ENCODE measurements at regions not wholly inside any gene's neighbourhood (a gene's known extent, or its start where the extent isn't known, plus 50 kb on each side); places are given as distances from the start of the nearest gene placed in this dataset.
A peak's percentile ranks its signal among the peaks of the same experiment; 100 is the strongest.

- DNase-seq (ENCODE audit: low read depth) = no peak
Measured at GRCh38 chr3:124444075-124444474, 286.2 kb upstream of the UMPS start.

GRCh38 chr3:124444896-124445295 lies 285.4 kb upstream of the UMPS start:
- DNase-seq (ENCODE audit: low read depth) = no peak

DNA sequence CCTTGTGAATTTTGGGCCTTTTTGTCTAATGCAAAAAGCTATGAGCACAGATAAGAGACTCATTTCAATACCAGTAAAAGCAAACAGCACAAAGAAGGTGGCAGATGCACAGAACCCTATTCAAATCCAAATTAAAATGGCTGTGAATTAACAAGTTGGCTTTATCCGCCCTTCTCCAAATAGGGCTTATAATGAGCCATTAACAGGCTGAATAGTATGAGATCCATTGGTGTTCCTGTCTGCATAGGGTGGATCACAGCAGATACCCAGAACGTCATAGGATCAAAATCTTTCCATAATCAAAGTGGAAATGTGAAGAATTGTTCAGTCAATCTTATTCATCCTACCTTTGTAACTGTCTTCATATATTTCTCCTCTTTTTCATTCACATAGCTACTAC lies 282.4 kb upstream of the UMPS start:
- DNase-seq (ENCODE audit: low read depth) = no peak

DNA sequence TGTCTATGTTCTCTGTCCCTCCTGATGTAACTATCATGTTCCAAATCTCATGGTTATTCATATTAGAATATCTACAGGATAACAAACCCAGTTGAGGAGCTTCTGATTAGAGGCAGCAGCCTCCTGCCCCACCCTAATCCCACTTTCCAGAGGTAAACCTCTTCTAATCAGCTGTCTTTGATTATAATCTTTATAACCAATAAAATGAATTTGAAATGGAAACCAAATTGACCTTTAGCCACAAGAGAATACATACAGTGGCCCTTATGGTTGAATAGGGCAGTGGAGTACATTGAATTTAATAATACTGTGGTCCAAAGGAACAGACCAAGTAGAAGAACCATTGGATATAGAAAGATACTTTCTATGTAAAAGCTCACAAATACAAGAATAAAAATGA lies 281.3 kb upstream of the UMPS start:
- no peak for DNase-seq (ENCODE audit: low read depth)

DNA sequence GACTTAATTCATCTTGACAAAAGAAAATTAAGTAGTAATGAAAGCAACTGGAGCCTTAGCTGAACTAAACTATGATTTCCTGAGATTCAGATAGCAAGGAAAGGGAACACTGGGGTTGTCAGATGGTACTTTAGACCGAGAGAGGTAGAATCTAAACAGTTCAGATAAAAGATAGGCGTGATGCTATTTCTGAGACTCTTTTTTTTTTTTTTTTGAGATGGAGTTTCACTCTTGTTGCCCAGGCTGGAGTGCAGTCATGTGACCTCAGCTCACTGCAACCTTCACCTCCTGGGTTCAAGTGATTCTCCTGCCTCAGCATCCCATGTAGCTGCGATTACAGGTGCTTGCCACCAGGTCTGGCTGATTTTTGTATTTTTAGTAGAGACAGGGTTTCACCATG lies 279.9 kb upstream of the UMPS start:
- DNase-seq (ENCODE audit: low read depth) = no peak

DNA sequence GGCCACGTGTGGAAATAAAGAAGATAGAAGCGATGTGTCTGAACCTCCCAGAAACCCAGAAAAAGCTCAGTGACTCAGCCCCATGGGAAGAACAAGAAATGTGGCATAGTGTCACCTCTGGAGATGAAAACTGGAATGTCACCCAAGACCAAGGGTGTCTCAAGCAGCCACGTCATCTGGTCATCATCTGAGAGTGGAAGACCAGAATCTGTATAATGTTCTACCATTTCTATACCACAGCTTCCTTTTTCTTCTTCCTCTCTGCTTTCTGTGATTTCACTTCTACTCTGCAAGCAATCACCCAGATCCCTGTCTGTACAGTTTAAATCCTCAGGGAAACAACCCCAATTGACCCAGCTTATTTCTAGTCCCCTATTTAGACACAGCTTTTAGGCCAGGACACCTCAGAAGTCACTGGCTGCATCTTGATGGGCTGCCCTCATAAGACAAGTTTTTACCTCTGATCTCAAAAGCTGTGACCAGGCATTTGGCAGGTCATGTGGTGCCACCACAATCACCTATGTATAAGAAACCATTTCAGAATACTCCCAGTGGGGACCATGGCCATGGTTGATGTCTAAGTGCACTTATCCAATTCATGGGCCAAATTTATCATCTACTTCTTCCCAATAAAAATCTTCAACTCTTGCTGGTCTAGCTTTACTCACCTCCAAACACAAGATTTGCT lies 278.5 kb upstream of the UMPS start:
- DNase-seq (ENCODE audit: low read depth) = no peak

DNA sequence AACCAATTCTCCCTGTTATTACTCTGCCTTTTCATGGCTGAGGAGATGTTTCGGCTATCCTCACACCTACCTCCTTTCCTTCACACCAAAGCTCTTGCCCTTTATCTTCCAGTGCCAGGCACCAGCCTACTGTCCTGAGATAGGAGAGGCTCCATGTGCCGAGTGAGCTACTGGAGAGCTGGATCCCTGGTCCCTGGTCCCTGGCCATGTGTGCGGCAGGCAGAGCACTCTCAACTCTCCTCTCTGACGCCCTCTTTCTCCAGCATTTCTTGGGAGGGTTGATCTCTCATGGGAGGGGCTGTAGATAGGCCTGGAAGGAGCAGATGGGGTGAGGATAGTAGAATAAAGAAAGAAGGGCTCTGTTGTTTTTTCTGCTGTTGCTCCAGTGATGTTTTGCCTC lies 277.1 kb upstream of the UMPS start:
- DNase-seq (ENCODE audit: low read depth) = no peak

DNA sequence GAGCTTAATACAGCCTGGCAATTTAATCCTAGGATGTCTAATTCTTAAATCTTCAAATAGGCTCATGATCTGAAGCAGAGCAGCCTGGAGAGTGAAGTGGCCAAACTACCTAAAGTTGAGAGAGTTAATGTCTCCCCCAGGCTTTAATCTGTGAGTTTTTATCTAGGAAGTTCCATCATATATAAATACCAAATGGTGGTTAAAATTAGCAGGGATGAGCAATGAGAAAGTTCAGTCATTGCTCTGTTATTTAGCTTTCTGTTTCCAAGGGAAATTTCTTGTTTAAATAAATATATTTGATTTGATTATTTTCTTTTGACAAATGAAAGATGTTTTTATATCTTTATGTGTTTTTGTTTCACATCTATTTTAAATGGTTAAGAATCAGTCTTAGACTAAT lies 274.4 kb upstream of the UMPS start:
- no peak for DNase-seq (ENCODE audit: low read depth)

DNA sequence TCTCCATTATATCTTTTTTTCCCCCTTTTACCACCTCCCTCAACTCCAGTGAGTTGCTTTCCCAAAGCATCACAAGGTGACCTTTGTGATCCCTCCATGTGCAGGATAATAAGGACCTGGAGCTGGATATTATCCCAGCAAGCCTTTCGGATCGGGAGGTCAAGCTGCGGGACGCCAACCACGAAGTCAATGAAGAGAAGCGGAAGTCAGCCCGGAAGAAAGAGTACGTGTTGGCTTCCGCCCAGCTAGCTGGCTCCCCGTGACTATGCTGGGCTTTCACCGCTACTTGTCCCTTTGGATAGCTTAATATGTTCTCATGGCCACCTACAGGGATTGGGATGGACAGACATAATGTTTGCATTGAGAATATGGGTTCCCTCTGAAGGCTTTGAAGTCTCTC lies 273.7 kb upstream of the UMPS start:
- DNase-seq (ENCODE audit: low read depth) = no peak

- DNase-seq (ENCODE audit: low read depth) = no peak
Measured at GRCh38 chr3:124459678-124460077, 270.6 kb upstream of the UMPS start.

DNA sequence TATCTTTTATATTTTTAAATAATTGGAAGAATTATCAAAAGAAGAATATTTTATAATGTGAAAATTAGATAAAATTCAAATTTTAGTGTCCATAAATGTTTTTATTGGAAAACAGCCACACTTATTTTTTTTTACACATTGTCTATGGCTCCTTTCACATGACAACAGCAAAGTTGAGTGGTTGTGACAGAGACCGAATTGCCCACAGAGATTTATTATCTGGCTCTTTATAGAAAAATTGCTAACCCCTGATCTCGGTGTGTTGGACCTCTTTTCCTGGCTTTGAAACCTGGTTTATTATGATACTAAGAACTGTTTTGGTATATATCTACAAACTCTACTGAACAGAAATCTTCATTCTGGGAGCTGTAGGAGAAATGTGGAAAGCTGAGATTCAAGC lies 269.1 kb upstream of the UMPS start:
- DNase-seq (ENCODE audit: low read depth) = no peak

DNA sequence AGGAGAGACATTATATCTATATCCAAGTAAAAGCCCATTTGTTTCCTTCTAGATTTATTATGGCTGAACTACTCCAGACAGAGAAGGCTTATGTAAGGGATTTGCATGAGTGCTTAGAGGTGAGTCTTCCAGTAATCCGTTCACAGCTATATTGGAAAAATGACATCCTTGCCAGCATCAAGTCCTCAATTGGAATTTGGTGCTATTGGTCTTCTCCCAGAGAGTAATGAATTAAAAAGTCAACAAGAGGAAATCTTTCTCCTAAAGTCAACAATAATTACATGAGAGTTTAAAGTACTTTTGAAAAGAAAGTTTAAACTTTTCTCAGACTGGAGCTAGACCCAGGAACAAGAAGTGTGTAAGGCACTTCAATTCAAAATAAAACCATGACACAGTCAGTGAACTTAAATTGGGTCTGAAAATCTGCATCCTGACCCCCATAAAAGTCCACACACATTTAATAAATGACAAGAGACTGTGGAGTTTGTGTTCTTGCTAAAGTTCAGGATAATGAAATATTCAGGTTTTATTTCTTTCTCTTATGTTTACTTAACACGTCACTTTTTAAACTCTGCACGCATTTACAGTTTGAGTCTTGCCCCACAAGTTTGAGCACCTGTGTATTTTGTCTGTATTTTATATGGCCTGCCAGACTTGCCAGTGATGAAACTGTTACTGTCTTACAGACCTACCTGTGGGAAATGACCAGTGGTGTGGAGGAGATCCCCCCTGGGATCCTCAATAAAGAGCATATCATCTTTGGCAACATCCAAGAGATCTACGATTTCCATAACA lies 268.2 kb upstream of the UMPS start:
- DNase-seq (ENCODE audit: low read depth) = no peak

- DNase-seq (ENCODE audit: low read depth) = no peak
Measured at GRCh38 chr3:124463234-124463633, 267.0 kb upstream of the UMPS start.

DNA sequence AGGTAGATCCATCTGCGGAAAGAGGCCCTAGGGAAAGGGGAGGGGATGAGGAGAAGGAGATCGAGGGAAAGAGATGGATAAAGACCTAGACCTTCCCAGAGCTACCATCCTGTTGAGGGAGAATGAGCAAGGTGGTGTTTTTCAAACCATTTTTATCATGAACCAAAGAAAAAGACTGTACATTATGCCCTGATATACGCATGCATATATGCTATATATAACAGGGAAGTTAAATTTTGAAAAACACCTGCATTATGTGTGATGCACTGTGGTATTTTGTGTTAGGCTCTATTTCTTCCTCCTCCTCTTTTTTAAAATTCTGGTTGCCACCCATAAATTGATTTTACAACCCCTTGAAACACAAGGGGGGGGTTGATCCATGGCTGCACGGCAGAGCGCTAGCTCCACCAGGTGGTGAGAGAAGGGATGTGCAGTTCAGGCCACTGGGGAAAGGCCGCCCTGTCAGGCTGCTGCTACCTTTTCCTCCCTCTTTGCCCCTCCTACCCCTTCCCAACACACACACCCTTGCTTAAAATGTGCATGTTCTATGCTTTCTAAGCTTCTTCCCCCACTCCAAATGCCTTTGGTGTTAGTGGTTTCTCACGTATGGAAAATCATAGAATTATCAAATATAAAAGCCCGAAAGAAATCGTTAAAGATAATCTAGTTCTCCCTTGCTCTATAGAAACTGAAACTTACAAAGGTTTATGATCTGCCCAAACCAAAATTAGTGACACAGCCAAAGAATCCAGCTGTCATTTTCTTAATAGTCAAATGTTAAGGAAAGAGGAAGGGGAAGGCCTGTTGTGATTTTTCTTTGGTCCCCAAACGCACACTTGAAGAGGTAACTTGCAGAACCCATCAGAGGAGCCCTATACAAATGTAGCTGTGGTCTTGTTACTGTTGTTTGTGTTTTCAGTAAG lies 262.0 kb upstream of the UMPS start:
- DNase-seq (ENCODE audit: low read depth) = peak; percentile 23

- DNase-seq (ENCODE audit: low read depth) = no peak
Measured at GRCh38 chr3:124469555-124469954, 260.7 kb upstream of the UMPS start.

DNA sequence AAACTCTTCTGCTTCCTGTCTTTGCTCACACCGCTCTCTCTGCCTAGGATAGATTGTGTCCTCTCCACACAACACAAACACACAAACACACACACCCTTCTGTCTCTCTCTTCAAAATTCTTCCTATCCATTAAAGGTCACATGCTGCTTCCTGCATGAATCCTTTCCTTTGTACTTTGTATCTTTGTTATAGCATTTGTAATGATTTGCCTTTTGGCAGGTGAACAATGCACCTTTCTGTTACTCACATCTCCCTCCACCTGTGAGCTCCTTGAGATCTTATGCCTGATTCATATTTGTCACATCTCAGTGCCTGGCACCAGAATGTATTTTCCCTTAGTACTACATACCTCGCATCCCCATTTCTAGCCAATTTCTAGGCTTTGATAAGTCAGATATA lies 251.4 kb upstream of the UMPS start:
- no peak for DNase-seq (ENCODE audit: low read depth)

DNA sequence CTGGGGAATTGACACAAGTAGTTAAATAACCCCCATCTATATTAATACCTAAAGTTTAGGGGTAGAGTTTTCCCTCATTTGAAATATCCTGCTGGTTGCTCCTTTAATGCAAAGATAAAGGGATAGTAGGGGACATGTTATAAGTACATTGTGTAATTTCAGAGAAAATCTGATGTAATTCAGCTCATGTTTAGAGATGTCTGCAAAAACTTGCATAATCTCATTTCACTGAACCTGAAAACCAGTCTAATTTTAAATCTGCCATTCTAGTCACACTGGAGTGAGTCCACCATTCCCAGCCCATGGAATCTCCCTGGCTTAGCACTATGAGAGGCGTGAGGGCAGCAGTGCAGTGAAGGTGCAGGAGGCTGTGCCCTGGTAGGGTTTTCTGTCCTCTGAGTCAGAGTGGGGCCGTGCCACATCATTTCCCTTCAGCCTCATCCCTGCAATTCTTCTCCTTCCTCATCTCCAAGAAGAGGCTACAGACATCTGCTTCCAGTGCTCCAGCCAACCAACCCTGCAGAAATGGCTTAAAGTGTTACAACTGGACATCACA lies 246.3 kb upstream of the UMPS start:
- DNase-seq (ENCODE audit: low read depth) = no peak

DNA sequence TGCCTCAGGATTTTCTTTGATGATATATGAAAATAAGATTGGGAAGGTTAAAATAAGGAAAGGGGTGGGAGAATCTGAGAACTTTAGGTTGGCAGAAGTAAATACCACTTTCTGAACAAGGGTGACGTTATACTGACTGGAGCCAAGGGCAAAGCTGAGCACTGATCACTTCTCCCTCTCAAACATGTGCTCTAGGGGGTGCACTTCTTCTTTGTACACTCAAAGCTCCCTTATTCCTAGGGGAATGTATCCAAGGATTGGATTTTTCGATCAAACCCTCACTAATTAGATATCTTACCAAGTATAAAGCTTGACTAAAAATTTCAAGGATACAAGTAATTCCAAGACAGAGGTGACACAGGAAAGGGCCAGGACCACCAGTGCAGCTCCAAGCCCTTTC lies 243.9 kb upstream of the UMPS start:
- no peak for DNase-seq (ENCODE audit: low read depth)

DNA sequence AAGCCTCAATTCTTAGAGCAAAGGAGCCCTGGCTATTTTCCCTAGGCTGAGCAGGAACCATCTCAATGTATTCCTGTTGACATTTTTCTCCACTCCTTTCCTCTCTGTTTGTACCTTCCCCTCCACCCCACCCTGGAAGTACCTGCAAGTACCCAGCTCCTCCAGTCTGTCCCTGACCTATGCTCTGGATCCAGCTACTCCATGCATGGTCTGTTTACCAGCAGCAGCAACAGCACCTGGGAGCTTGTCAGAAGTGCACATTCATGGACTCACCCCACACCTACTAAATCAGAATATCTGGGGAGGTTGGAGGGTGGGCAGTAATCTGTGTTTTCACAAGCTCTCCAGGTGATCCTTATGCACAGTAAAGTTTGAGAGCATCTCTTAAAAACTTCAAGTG lies 240.7 kb upstream of the UMPS start:
- no peak for DNase-seq (ENCODE audit: low read depth)

DNA sequence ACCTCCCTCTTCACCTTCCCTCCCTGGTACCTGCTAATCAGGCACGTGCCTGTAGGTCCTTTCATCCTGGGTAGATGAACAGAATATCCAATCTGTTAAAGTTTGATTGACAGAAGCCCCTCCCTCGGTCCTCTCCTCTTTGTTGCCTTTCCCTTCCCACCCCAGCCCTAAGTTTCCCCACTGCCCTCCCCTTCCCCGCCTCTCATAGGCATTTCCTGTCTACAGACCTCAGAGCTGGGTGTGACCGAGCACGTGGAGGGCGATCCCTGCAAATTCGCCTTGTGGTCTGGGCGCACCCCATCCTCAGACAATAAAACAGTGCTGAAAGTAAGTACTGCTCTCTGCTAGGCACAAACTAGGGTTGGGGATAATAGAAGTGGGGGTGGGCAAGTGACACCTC lies 239.2 kb upstream of the UMPS start:
- no peak for DNase-seq (ENCODE audit: low read depth)

DNA sequence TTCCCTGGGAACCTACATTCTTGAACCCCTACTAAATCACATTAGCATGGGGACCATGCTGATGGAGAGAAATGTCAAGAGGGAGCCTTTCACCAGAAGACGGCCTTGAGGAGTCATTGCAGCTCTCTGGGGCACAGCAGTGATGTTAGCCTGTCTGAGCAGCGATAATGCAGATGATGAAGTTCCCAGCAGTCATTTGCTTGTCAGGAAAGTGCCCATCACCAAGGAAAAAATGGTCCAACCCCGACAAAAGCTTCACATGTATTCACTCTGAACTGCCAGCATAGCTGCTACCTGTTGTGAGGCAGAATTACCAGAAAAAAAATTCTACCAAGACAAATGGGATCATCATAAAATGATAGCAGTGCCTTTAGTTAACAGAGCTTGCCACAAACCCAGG lies 238.4 kb upstream of the UMPS start:
- DNase-seq (ENCODE audit: low read depth) = no peak

DNA sequence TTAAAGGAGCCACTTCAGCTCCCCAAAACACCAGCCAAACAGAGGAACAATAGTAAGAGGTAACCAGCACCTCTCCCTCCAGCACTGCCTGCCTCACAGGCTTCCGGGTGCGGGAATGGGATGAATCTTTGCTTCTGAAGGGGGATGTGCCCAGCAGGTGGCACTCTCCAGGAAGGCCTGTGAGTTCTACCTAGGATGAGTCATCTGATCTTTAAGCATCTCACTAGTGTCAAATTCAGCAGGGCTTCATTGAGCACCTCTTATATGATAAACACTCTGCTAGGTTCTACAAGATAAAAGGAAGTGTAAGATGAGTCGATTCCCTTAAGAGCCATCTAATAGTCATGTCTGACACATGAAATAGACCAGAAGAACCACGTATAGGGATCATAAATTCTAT lies 237.4 kb upstream of the UMPS start:
- peak; percentile 1 for DNase-seq (ENCODE audit: low read depth)

DNA sequence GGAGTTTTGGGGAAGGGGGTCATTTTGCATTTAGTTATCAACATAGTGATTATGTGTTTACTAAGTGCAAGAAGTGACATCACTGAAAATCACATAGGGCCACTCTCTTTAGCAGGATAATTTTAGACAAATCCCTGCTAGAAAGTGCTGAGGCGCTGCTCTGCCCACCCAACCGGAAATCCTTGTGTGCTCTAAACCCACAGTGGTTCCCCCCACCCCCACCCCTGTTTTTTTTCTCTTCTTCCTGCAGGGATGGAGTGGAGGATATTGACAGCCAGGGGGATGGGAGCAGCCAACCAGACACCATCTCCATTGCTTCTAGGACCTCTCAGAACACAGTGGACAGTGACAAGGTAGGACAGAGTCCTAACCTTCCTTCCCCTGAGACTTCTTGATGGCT lies 234.2 kb upstream of the UMPS start:
- DNase-seq (ENCODE audit: low read depth) = no peak
